GM12873 (cell line): ENCODE measurements at regions not wholly inside any gene's neighbourhood (a gene's known extent, or its start where the extent isn't known, plus 50 kb on each side); places are given as distances from the start of the nearest gene placed in this dataset.

Experiments used
- TF ChIP-seq, protein P1 (sequence below): IDR thresholded peaks from 2 replicates; pipeline ENCODE4 v1.5.1; 2012; ENCODE audit warnings: low read depth, mild to moderate bottlenecking, moderate library complexity, low read length, control low read depth; ENCODE audit not compliant: insufficient read depth; ENCODE audit errors: missing control alignments

DNA sequence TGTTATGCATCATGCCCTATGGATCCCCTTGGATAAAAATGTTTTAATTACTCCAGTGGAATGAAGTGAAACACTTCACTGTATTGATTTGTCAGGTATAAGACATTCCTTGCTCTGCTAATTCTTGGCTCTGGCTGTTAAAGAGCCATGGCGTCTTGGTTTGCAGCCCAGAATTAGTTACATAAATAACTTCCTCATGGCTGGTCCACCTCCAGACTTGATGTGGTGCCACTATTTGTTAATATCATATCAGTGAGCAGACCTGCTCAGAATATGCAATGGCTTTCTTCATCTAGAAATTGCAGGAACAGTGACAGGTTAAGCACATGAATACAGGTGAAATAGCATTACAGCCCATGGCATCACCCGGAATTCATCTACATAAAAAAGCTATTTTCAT lies 446.9 kb upstream of the GRIN3A start:
- TF ChIP-seq, protein P1, sequence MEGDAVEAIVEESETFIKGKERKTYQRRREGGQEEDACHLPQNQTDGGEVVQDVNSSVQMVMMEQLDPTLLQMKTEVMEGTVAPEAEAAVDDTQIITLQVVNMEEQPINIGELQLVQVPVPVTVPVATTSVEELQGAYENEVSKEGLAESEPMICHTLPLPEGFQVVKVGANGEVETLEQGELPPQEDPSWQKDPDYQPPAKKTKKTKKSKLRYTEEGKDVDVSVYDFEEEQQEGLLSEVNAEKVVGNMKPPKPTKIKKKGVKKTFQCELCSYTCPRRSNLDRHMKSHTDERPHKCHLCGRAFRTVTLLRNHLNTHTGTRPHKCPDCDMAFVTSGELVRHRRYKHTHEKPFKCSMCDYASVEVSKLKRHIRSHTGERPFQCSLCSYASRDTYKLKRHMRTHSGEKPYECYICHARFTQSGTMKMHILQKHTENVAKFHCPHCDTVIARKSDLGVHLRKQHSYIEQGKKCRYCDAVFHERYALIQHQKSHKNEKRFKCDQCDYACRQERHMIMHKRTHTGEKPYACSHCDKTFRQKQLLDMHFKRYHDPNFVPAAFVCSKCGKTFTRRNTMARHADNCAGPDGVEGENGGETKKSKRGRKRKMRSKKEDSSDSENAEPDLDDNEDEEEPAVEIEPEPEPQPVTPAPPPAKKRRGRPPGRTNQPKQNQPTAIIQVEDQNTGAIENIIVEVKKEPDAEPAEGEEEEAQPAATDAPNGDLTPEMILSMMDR: no peak

DNA sequence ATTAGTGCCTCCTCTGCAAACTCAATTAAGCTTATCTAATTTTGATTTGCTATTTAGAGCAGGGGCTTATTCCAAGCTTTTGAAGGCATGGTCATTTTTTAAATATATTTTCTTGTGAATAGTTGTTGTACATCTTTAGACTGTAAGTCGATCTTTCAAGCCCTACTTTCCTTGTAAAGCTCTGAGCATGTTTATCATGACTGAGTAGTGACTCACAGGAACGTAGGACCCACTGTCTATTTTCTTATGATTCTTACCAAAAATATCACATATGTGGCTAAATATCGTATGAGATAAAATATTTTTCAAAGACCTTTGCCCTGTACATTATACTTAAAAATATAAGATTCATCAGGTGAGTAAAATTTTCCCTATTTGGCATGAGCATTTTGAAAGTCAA lies 440.4 kb upstream of the GRIN3A start:
- TF ChIP-seq, protein P1: no peak

DNA sequence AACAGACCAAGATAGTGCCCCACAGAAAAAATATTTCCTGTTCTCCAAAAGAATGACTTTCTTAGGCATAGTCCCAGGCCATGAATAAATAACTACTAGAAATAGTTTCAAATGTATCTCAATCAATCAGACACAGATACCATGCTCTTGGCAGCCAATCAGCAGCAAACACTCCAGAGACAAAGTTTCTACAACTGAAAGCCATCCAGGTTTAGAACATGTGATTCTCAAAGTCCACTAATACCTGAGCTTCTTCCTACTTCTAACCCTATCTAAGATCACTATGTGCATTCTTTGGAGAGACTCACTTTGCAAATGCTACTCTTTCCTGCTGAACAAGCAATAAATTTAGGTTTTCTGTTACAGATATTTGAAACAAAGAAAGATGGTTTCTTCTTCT lies 425.8 kb upstream of the GRIN3A start:
- TF ChIP-seq, protein P1: no peak

- TF ChIP-seq, protein P1: no peak
These were observed 397.3 kb upstream of the GRIN3A start for GRCh38 chr9:102135768-102136167.

DNA sequence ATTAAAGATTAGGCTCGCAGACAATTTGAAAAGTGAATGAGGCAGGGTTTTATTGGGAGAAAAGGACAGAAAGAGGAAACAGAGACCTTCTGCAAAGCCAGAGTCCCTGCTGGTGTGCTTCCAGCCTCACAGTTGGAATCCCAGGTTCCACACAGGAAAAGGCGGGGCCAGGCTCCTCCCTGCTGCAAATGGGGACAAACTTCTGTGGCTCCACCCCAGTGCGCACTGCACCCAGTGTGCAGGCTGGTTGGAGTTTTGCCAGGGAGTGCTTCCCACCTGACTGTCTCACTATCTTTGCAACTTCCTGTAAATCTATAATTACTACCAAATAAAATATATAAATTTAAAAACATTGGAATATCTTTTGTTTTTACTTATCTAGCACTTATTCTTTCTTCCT lies 386.0 kb upstream of the GRIN3A start:
- TF ChIP-seq, protein P1: no peak

DNA sequence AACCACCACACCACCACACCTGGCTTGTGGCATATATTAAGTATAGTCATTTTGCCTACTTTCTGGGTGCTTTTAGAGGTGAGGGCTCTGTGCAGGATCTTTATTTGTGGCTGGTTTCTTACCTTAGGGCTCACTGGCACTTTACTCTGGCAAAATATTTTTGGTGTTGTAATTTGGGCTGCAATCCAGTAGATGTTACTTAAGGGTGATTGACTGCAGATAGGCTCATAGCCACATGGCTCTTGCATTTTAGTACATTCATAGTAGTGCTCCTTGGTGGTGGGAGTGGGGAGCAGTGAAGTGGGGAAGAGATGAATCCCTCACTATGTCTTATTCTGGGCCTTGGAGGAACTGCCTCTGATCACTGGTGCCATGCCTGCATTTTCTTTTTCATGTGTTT lies 376.1 kb upstream of the GRIN3A start:
- TF ChIP-seq, protein P1: no peak

- TF ChIP-seq, protein P1: no peak
These were observed 374.7 kb upstream of the GRIN3A start for GRCh38 chr9:102113191-102113590.

GRCh38 chr9:102106439-102106838 lies 368.0 kb upstream of the GRIN3A start:
- TF ChIP-seq, protein P1: no peak
